OCI-LY7 (cell line): ENCODE measurements at regions not wholly inside any gene's neighbourhood (a gene's known extent, or its start where the extent isn't known, plus 50 kb on each side); places are given as distances from the start of the nearest gene placed in this dataset.

Experiments
- CTCF ChIP-seq: fragments of 200-600 bp; sonication (generic); conservative IDR thresholded peaks from 2 replicates; pipeline ENCODE4 v1.5.1; 2014; ENCODE audit warnings: mild to moderate bottlenecking, antibody characterized with exemption, low read length, moderate library complexity, mixed read lengths
- EZH2phosphoT487 ChIP-seq: fragments of 200-600 bp; sonication (generic); IDR thresholded peaks from 2 replicates; pipeline ENCODE4 v1.6.1; 2018; ENCODE audit warnings: low read depth, borderline replicate concordance, mild to moderate bottlenecking, mixed run types, antibody characterized with exemption, low read length, moderate library complexity, mixed read lengths

DNA sequence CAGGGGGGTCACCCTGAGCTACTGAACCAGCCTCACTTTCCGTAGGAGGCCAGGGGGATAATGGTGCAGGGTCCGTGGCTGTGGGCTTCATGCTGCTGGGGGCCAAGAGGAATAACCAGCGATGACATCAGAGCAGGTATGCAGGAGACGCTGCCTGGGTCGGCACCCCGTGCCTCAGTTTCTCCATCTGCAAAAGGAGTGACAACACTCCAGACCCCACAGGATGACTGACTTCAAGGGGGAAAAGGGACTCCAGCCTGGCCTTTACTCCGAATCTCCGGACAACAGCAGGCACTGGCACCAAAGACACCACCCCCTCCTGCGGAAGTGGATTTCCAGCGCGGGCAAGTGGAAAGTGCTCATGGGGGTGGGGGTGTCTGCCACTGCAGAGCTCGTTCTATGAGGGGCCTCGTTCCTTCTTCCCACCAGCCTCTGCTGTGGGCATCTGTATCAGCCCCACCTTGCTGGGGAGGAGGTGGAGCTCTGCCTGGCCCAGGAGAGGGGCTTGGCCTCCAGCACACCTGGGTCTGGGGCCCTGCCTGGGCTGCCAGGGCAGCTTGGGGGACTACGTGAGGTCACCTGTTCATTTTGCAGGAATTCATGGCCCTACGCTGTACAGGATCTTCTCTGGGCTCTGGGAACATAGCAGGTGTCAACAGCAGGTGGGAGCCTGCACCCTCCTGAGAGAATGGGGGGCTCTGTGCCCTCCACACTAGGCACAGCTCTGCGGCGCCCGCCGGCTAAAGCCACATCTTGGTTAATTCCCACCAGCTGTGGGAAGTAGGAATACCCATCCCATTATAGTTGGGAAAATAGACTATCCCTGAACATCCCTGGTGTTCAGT, 216.6 kb upstream of the C14orf180 start:
- TF ChIP-seq CTCF, result no peak
- TF ChIP-seq EZH2phosphoT487, result no peak
